VCaP (cell line): ENCODE measurements at regions not wholly inside any gene's neighbourhood (a gene's known extent, or its start where the extent isn't known, plus 50 kb on each side); places are given as distances from the start of the nearest gene placed in this dataset.
A peak's percentile ranks its signal among the peaks of the same experiment; 100 is the strongest.

Source experiments
- H3K27ac ChIP-seq: fragments of 450-650 bp; 2 replicates; pipeline ENCODE4 v1.5.1; 2017
- TF ChIP-seq, protein P1 (sequence below): fragments of 450-650 bp; conservative IDR thresholded peaks from 2 replicates; pipeline ENCODE4 v1.5.1; 2017; ENCODE audit warnings: mild to moderate bottlenecking, moderate library complexity

DNA sequence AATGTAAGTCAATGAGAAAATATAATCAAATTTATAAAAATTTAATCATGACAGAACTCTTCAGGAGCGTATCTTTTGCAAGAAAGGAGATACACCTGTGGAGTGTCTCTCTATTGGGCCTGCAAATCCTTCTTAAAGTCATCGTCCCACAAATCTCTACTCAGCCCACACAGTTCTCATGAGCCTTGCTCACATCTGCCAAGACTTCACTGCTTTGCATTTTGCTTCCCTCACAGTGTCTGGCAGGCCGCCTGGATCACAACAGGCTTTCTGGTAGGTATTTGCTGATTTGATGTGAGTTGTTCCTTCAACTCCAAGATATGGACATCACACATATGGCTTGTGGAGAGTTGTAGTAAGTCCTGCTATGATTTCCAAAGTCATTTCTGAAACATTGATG lies 183.1 kb upstream of the ARX start:
- H3K27ac ChIP-seq: no peak overlapping the region
- TF ChIP-seq, protein P1, sequence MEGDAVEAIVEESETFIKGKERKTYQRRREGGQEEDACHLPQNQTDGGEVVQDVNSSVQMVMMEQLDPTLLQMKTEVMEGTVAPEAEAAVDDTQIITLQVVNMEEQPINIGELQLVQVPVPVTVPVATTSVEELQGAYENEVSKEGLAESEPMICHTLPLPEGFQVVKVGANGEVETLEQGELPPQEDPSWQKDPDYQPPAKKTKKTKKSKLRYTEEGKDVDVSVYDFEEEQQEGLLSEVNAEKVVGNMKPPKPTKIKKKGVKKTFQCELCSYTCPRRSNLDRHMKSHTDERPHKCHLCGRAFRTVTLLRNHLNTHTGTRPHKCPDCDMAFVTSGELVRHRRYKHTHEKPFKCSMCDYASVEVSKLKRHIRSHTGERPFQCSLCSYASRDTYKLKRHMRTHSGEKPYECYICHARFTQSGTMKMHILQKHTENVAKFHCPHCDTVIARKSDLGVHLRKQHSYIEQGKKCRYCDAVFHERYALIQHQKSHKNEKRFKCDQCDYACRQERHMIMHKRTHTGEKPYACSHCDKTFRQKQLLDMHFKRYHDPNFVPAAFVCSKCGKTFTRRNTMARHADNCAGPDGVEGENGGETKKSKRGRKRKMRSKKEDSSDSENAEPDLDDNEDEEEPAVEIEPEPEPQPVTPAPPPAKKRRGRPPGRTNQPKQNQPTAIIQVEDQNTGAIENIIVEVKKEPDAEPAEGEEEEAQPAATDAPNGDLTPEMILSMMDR: no peak

DNA sequence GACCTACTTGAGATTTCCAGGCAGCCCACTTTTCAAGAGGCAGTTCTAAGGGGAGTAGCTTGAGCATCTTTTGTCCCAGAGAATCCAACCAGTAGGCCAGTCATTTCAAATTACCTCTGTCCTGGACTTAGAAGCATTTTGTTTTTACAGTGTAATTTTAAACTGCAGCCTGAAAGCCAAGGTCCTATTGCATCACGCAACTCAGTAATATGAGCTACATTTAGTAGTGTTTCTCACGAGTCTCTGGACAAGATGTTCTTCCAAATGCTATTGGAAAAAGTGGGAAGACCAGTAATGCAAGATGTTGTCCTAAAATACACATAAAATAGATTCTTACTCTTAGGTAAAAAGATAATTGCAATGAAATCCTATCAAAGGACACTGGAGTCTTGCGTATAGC lies 182.5 kb upstream of the ARX start:
- H3K27ac ChIP-seq: no peak overlapping the region
- TF ChIP-seq, protein P1: no peak

DNA sequence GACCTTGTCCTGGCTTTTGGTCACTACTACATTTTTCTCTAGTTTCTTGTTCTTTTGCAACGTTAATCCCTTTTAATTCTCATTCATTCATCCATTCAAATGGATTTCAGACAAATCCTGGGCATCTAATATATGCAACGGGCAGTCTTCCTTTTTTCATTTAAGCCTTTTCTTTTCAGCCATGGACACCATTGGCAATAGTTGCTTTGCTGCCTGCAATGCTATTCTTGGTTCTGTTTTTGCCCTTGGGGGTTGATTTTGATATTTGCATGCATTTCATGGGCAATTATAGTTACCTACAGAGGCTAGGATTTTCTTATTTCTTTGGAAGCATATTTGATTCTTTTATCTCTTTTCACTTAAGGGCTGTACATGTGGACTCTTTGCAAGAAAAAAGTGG lies 180.5 kb upstream of the ARX start:
- no peak overlapping the region for H3K27ac ChIP-seq
- TF ChIP-seq, protein P1: no peak

DNA sequence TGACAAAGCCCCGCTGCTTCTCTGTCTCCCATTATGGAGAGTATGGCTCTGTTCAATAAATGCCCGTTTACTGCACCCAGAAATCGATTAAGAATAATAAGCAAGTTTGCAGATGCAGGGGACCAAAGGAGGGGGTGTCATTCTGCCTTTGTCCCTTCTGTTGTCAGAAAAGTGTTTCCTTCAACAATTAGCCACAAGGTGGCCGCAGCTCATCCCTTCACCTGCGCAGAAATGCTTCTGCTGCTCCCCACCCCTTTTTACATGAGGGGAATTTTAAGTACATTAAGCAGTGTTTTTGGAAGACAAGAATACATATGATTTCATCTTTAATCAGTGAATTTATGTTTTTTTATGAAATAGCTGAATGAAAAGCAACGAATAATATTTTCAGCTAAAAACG lies 175.6 kb upstream of the ARX start:
- H3K27ac ChIP-seq: no peak overlapping the region
- TF ChIP-seq, protein P1: peak; percentile 70

DNA sequence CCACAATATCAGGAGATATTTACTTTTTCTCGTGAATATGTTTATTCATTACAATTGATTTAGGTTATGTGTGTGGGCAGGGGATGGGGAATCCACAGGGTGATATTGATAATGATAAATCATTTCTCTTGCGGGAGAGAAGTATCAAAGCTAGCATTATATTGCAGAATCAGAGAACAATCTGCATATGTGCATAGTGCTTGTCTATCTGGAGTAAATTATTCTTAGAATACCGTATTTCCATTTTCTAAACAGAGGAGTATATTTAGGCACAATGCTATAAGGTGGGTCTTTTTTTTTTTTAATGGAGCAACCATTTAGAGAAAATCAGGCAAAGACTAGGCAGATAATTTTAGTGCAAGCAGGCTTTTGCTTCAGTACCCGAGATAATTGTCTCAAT lies 166.0 kb upstream of the ARX start:
- TF ChIP-seq, protein P1: no peak
- no peak overlapping the region for H3K27ac ChIP-seq

DNA sequence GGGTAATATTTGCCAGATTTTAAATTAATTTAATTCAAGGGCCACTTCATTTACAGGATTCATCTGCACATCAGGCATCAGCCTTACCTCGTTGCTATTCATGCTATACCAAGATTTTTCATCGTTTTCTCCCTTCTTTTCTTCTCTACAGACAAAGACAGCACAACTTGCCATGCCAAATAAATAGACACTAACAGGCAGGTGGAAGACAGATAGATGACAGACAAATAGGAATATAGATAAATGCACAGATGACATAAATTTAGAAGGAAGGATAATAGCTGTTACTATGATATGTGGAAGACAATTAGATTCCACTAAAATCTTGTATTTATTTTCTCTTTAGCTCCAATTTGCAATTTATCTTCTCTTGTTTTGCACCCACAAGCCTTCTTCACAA lies 164.5 kb upstream of the ARX start:
- TF ChIP-seq, protein P1: no peak

DNA sequence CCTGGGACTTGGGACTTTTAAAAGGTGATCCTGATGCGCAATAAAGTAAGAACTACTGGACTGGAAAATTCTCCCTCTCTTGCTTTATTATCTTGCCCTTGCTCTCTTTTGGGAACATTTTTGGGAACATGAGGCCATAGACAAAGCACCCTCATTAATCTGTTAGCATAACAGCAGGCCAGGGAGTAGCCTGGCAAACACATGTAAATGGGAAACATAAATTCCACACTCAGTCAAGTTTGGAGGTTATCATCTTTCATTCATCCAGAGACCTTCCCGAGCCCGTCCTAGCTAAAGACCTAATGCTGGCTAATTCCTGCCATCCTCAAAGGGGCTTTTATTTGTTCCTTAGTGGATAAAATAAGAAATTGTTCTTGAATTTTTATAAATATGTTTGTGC lies 162.8 kb upstream of the ARX start:
- TF ChIP-seq, protein P1: no peak
- H3K27ac ChIP-seq: no peak overlapping the region

More for the DNA sequence above, 164.5 kb upstream of the ARX start:
- H3K27ac ChIP-seq: no peak overlapping the region

DNA sequence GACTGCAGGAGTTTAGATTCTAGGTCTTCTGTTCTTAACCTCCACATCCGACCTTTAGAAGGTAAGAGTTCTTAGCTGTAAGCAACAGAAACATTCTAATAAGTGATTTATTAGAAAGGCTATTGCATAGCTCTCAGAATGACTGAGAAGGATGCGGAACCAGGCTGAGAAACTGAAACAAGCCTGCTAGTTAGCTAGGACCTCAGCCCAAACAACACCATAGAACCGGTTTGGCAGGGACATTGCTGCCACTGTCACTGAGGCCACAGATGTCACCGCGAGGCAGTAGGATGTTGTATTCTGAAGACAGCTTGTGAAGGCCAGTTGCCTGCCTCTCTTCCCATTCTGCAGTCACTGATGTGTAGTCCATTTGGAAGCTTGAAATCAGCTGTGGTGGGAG lies 160.0 kb upstream of the ARX start:
- TF ChIP-seq, protein P1: no peak
- H3K27ac ChIP-seq: no peak overlapping the region
